ENCODE measurements at regions not wholly inside any gene's neighbourhood (a gene's known extent, or its start where the extent isn't known, plus 50 kb on each side); places are given as distances from the start of the nearest gene placed in this dataset.
"Not testable (repeated sequence)": the region's sequence is repeated elsewhere in the genome, so short reads cannot be mapped to it uniquely, and the experiment has no call there.

DNA sequence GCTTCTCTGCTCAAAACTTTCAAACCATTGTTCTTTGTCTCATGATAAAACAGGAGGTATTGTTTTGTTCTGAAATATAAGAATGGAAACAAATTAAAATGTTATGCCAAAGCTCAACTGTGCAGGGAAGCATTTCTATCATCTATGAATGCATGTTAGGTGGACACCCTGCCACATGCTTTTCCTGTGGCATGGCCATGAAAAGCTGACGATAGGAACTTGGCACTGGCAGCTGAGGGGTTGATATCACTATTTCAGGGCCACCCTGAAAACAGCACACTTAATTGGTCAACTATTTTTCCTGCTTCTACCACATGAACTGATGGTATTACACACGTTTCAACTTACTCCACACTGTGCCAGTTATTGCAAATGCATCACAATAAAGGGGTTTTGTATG is 157.3 kb downstream of the MREG start (continued):
- TF ChIP-seq, protein P1, sequence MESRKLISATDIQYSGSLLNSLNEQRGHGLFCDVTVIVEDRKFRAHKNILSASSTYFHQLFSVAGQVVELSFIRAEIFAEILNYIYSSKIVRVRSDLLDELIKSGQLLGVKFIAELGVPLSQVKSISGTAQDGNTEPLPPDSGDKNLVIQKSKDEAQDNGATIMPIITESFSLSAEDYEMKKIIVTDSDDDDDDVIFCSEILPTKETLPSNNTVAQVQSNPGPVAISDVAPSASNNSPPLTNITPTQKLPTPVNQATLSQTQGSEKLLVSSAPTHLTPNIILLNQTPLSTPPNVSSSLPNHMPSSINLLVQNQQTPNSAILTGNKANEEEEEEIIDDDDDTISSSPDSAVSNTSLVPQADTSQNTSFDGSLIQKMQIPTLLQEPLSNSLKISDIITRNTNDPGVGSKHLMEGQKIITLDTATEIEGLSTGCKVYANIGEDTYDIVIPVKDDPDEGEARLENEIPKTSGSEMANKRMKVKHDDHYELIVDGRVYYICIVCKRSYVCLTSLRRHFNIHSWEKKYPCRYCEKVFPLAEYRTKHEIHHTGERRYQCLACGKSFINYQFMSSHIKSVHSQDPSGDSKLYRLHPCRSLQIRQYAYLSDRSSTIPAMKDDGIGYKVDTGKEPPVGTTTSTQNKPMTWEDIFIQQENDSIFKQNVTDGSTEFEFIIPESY (IDR thresholded peaks at IDR 0.05; ENCODE audit: borderline replicate concordance, low read depth) = no peak

DNA sequence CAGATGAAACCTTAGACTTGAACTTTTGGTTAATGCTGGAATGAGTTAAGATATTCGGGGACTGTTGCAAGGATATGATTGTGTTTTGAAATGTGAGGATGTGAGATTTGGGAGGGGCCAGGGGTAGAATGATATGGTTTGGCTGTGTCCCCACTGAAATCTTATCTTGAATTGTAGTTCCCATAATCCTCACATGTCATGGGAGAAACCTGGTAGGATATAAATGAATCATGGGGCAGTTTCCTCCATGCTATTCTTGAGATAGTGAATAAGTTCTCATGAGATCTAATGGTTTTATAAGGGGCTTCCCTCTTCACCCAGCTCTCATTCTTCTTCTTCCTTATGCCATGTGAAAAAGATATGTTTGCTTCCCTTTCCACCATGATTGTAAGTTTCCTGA is 158.0 kb downstream of the MREG start:
- H3K9me2 ChIP-seq; H3K9me3 ChIP-seq; H4K20me1 ChIP-seq (ENCODE audit: insufficient read depth); H2AFZ ChIP-seq (ENCODE audit: low read depth); H3K4me3 ChIP-seq (ENCODE audit: low read depth in 2 of 2, low read length in 1 of 2); H3K27me3 ChIP-seq (ENCODE audit: insufficient read depth); CTCF ChIA-PET; H3F3A ChIP-seq (replicated peaks; ENCODE audit: insufficient read depth); DNase-seq; H3K79me2 ChIP-seq (ENCODE audit: insufficient read depth); H3K4me2 ChIP-seq; H3K36me3 ChIP-seq (replicated peaks in 1 of 2; ENCODE audit: control insufficient read depth in 1 of 2, insufficient read depth in 2 of 2, low read length in 1 of 2); H3K27ac ChIP-seq (ENCODE audit: low read depth in 2 of 2, low read length in 1 of 2); H3K4me1 ChIP-seq (ENCODE audit: control insufficient read depth in 1 of 2, insufficient read depth in 2 of 2, low read depth in 1 of 2, low read length in 1 of 2); POLR2A ChIA-PET; H3K9ac ChIP-seq: not testable (repeated sequence)
- WGBS (ENCODE audit: low lambda C conversion rate) = 82% methylated on average over 1 of the region's 1 CpG

DNA sequence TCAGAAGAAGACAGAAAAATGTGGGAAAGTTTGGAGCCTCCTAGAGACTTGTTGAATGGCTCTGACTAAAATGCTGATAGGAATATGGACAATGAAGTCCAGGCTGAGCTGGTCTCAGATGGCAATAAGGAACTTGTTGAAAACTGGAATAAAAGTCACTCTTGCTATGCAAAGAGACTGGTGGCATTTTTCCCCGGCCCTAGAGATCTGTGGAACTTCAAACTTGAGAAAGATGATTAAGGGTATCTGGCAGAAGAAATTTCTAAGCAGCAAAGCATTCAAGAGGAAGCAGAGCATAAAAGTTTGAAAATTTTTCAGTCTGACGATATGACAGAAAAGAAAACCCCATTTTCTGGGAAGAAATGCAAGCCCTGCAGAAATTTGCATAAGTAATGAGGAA is 159.3 kb downstream of the MREG start:
- H3K9ac ChIP-seq = no peak overlapping the region
- H3K4me3 ChIP-seq (ENCODE audit: low read depth in 2 of 2, low read length in 1 of 2) = no peak overlapping the region
- H3F3A ChIP-seq (replicated peaks; ENCODE audit: insufficient read depth) = no peaks in the 10 kb centered on the region
- peaks cover 0 to 10% of the 10 kb centered on the region in 2 experiments; a peak in 1 of 4 replicates for H3K4me1 ChIP-seq (ENCODE audit: control insufficient read depth in 1 of 2, insufficient read depth in 2 of 2, low read depth in 1 of 2, low read length in 1 of 2)
- ChIA-PET POLR2A (no interaction called here), CTCF (no interaction called here)
- H3K27me3 ChIP-seq (ENCODE audit: insufficient read depth) = no peaks in the 10 kb centered on the region
- WGBS (ENCODE audit: low lambda C conversion rate) = 70% methylated on average over 2 of the region's 2 CpGs
- H3K4me2 ChIP-seq = no peak overlapping the region
- no peak overlapping the region for H3K27ac ChIP-seq (ENCODE audit: low read depth in 2 of 2, low read length in 1 of 2)
- no peaks in the 10 kb centered on the region for H4K20me1 ChIP-seq (ENCODE audit: insufficient read depth)
- H2AFZ ChIP-seq (ENCODE audit: low read depth) = no peak overlapping the region
- H3K79me2 ChIP-seq (ENCODE audit: insufficient read depth) = no peaks in the 10 kb centered on the region
- no peaks in the 10 kb centered on the region for H3K9me3 ChIP-seq
- H3K36me3 ChIP-seq (replicated peaks in 1 of 2; ENCODE audit: control insufficient read depth in 1 of 2, insufficient read depth in 2 of 2, low read length in 1 of 2) = no peaks in the 10 kb centered on the region
- DNase-seq = no peak
- no peaks in the 10 kb centered on the region for H3K9me2 ChIP-seq
- TF ChIP-seq FOSL2 (IDR thresholded peaks at IDR 0.05; ENCODE audit: borderline replicate concordance, low read depth) (no peak), JUND (IDR thresholded peaks at IDR 0.05) (no peak), YY1 (IDR thresholded peaks at IDR 0.05; ENCODE audit: low read depth) (no peak), ELF1 (IDR thresholded peaks at IDR 0.05) (no peak), GATA2 (CRISPR knock-in tag; IDR thresholded peaks at IDR 0.05) (no peak), EZH2phosphoT487 (IDR thresholded peaks at IDR 0.05; ENCODE audit: borderline replicate concordance, low read depth) (no peak), RCOR1 (IDR thresholded peaks at IDR 0.05; ENCODE audit: low read length) (no peak), RFX5 (IDR thresholded peaks at IDR 0.05; ENCODE audit: low read length) (no peak), EP300 (IDR thresholded peaks at IDR 0.05; ENCODE audit: borderline replicate concordance in 1 of 2, low read depth in 1 of 2, low read length in 1 of 2) (no peak), RXRA (IDR thresholded peaks at IDR 0.05; ENCODE audit: borderline replicate concordance, low read depth) (no peak), SIN3A (IDR thresholded peaks at IDR 0.05; ENCODE audit: borderline replicate concordance, low read depth, low read length) (no peak)
- TF ChIP-seq, protein P2, sequence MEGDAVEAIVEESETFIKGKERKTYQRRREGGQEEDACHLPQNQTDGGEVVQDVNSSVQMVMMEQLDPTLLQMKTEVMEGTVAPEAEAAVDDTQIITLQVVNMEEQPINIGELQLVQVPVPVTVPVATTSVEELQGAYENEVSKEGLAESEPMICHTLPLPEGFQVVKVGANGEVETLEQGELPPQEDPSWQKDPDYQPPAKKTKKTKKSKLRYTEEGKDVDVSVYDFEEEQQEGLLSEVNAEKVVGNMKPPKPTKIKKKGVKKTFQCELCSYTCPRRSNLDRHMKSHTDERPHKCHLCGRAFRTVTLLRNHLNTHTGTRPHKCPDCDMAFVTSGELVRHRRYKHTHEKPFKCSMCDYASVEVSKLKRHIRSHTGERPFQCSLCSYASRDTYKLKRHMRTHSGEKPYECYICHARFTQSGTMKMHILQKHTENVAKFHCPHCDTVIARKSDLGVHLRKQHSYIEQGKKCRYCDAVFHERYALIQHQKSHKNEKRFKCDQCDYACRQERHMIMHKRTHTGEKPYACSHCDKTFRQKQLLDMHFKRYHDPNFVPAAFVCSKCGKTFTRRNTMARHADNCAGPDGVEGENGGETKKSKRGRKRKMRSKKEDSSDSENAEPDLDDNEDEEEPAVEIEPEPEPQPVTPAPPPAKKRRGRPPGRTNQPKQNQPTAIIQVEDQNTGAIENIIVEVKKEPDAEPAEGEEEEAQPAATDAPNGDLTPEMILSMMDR (IDR thresholded peaks at IDR 0.05) = no peak
- TF ChIP-seq, protein P3, sequence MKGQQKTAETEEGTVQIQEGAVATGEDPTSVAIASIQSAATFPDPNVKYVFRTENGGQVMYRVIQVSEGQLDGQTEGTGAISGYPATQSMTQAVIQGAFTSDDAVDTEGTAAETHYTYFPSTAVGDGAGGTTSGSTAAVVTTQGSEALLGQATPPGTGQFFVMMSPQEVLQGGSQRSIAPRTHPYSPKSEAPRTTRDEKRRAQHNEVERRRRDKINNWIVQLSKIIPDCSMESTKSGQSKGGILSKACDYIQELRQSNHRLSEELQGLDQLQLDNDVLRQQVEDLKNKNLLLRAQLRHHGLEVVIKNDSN (IDR thresholded peaks at IDR 0.05; ENCODE audit: borderline replicate concordance, low read depth) = no peak
- TF ChIP-seq, protein P4, sequence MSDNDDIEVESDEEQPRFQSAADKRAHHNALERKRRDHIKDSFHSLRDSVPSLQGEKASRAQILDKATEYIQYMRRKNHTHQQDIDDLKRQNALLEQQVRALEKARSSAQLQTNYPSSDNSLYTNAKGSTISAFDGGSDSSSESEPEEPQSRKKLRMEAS (IDR thresholded peaks at IDR 0.05; ENCODE audit: low read depth) = no peak
- TF ChIP-seq, protein P5, sequence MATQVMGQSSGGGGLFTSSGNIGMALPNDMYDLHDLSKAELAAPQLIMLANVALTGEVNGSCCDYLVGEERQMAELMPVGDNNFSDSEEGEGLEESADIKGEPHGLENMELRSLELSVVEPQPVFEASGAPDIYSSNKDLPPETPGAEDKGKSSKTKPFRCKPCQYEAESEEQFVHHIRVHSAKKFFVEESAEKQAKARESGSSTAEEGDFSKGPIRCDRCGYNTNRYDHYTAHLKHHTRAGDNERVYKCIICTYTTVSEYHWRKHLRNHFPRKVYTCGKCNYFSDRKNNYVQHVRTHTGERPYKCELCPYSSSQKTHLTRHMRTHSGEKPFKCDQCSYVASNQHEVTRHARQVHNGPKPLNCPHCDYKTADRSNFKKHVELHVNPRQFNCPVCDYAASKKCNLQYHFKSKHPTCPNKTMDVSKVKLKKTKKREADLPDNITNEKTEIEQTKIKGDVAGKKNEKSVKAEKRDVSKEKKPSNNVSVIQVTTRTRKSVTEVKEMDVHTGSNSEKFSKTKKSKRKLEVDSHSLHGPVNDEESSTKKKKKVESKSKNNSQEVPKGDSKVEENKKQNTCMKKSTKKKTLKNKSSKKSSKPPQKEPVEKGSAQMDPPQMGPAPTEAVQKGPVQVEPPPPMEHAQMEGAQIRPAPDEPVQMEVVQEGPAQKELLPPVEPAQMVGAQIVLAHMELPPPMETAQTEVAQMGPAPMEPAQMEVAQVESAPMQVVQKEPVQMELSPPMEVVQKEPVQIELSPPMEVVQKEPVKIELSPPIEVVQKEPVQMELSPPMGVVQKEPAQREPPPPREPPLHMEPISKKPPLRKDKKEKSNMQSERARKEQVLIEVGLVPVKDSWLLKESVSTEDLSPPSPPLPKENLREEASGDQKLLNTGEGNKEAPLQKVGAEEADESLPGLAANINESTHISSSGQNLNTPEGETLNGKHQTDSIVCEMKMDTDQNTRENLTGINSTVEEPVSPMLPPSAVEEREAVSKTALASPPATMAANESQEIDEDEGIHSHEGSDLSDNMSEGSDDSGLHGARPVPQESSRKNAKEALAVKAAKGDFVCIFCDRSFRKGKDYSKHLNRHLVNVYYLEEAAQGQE (IDR thresholded peaks at IDR 0.05; ENCODE audit: low read depth, low read length) = no peak
- TF ChIP-seq, protein P6, sequence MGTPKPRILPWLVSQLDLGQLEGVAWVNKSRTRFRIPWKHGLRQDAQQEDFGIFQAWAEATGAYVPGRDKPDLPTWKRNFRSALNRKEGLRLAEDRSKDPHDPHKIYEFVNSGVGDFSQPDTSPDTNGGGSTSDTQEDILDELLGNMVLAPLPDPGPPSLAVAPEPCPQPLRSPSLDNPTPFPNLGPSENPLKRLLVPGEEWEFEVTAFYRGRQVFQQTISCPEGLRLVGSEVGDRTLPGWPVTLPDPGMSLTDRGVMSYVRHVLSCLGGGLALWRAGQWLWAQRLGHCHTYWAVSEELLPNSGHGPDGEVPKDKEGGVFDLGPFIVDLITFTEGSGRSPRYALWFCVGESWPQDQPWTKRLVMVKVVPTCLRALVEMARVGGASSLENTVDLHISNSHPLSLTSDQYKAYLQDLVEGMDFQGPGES (IDR thresholded peaks at IDR 0.05; ENCODE audit: low read depth, low read length) = no peak

All from SK-N-SH (cell line).